Keratinocyte (primary cell): ENCODE measurements at regions not wholly inside any gene's neighbourhood (a gene's known extent, or its start where the extent isn't known, plus 50 kb on each side); places are given as distances from the start of the nearest gene placed in this dataset.

Experiments used
- DNase-seq: peaks from one replicate; pipeline ENCODE4 v3.0.0-alpha.2; 2011; ENCODE audit warnings: low read depth, missing footprints, low spot score
- FAIRE-seq: peaks from 2 replicates; lab custom pipeline; 2011; peaks lifted over from hg19 to GRCh38; lab: Jason Lieb, UNC
- H2AFZ ChIP-seq: 2 replicates; pipeline ENCODE4 v1.6.0; 2012; ENCODE audit warnings: low read length, control low read depth, inconsistent platforms; ENCODE audit not compliant: control insufficient read depth
- H3K27ac ChIP-seq: 2 replicates; pipeline ENCODE4 v1.5.1; 2011; ENCODE audit warnings: low read length; ENCODE audit not compliant: control insufficient read depth, insufficient read depth
- H3K27me3 ChIP-seq: 3 replicates; pipeline ENCODE4 v1.6.0; 2011; ENCODE audit warnings: low read length; ENCODE audit not compliant: control insufficient read depth, insufficient read depth; ENCODE audit errors: extremely low read depth
- H3K36me3 ChIP-seq, 2 experiments: 2 replicates in 1 of 2; 3 replicates in 1 of 2; pipeline ENCODE4 v1.5.1; 2011; ENCODE audit warnings: low read length in 2 of 2, mild to moderate bottlenecking in 1 of 2; ENCODE audit not compliant: control insufficient read depth in 2 of 2, insufficient read depth in 2 of 2; ENCODE audit errors: extremely low read depth in 1 of 2
- H3K4me1 ChIP-seq: 3 replicates; pipeline ENCODE4 v1.5.1; 2011; ENCODE audit warnings: low read length; ENCODE audit not compliant: control insufficient read depth, insufficient read depth; ENCODE audit errors: extremely low read depth
- H3K4me2 ChIP-seq: 3 replicates; pipeline ENCODE4 v1.6.0; 2011; ENCODE audit warnings: low read depth, low read length; ENCODE audit not compliant: control insufficient read depth, insufficient read depth; ENCODE audit errors: extremely low read depth
- H3K4me3 ChIP-seq, 3 experiments: fragments of 200-600 bp in 1 of 3; sonication (generic) in 1 of 3; 2 replicates in 2 of 3; 3 replicates in 1 of 3; pipeline ENCODE4 v1.5.1; 2011 to 2016; ENCODE audit warnings: low read length in 3 of 3, mild to moderate bottlenecking in 3 of 3, control low read depth in 2 of 3, inconsistent platforms in 1 of 3, low read depth in 1 of 3, mixed read lengths in 1 of 3, mixed run types in 1 of 3, moderate library complexity in 1 of 3; ENCODE audit not compliant: control insufficient read depth in 2 of 3, insufficient read depth in 2 of 3; ENCODE audit errors: extremely low read depth in 1 of 3
- H3K79me2 ChIP-seq: 2 replicates; pipeline ENCODE4 v1.6.0; 2012; ENCODE audit warnings: low read length; ENCODE audit not compliant: control insufficient read depth, insufficient read depth
- H3K9ac ChIP-seq: 3 replicates; pipeline ENCODE4 v1.6.0; 2011; ENCODE audit warnings: low read length; ENCODE audit not compliant: control insufficient read depth, insufficient read depth; ENCODE audit errors: extremely low read depth
- H3K9me1 ChIP-seq: 3 replicates; pipeline ENCODE4 v1.6.0; 2011; ENCODE audit warnings: low read length; ENCODE audit not compliant: control insufficient read depth, insufficient read depth; ENCODE audit errors: extremely low read depth
- H3K9me3 ChIP-seq: 2 replicates; pipeline ENCODE4 v1.5.1; 2012; ENCODE audit warnings: low read depth, low read length; ENCODE audit not compliant: control insufficient read depth
- H4K20me1 ChIP-seq: 3 replicates; pipeline ENCODE4 v1.6.0; 2011; ENCODE audit warnings: low read length; ENCODE audit not compliant: control insufficient read depth, insufficient read depth; ENCODE audit errors: extremely low read depth
- EZH2 ChIP-seq: IDR thresholded peaks from one replicate; pipeline ENCODE4 v1.6.1; 2012; ENCODE audit warnings: inconsistent platforms, mild to moderate bottlenecking, low read length, moderate library complexity
- dilution Hi-C: fragments of 300-500 bp; cut with MboI; formaldehyde crosslinking; loops from one replicate; pipeline ENCODE4 v1.7.0; 2020; ENCODE audit warnings: low sequenced_read_pairs; ENCODE audit not compliant: extremely low pct_ligation_motif_present
- TF ChIP-seq, protein P1 (sequence below), 3 experiments: IDR thresholded peaks in 1 of 3; conservative IDR thresholded peaks in 1 of 3; optimal IDR thresholded peaks in 1 of 3; 2 replicates in 2 of 3; 3 replicates in 1 of 3; pipeline versions ENCODE3 to v1.5.1; 2011; ENCODE audit warnings: low read length in 3 of 3, mild to moderate bottlenecking in 3 of 3, moderate library complexity in 2 of 3, control low read depth in 1 of 3, inconsistent platforms in 1 of 3; ENCODE audit not compliant: insufficient read depth in 2 of 3; ENCODE audit errors: extremely low read depth in 1 of 3

DNA sequence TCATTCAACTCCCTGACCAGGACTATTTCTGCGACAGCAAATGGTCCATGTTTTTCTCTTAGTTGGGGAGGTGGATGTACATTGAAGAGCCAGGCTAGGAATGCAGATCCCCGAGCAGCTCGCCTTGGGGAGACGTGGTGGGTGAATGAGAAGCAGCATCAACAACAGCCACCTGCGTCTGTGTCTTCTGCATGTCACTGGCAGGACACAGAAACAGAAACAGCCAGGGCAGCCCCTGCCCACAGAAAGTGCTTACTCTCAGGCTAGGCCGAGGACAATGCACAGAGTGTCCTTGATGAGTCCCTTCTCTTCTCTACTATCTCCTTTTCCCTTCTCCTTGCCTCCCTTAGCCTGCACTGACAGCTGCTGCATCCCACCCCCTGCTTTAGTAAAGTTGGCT lies 541.9 kb upstream of the CADM1 start:
- Histone ChIP-seq H3K4me1 (no peaks in the 10 kb centered on the region), H3K4me3 (no peak overlapping the region), H3K9me1 (no peaks in the 10 kb centered on the region), H3K27ac (no peak overlapping the region), H3K9ac (no peak overlapping the region), H3K27me3 (no peaks in the 10 kb centered on the region), H3K9me3 (no peaks in the 10 kb centered on the region), H3K36me3 (no peaks in the 10 kb centered on the region), H3K4me2 (no peak overlapping the region), H2AFZ (no peak overlapping the region), H3K79me2 (no peaks in the 10 kb centered on the region), H4K20me1 (no peaks in the 10 kb centered on the region)
- DNase-seq (no peak), FAIRE-seq (no peak)
- TF ChIP-seq, protein P1, sequence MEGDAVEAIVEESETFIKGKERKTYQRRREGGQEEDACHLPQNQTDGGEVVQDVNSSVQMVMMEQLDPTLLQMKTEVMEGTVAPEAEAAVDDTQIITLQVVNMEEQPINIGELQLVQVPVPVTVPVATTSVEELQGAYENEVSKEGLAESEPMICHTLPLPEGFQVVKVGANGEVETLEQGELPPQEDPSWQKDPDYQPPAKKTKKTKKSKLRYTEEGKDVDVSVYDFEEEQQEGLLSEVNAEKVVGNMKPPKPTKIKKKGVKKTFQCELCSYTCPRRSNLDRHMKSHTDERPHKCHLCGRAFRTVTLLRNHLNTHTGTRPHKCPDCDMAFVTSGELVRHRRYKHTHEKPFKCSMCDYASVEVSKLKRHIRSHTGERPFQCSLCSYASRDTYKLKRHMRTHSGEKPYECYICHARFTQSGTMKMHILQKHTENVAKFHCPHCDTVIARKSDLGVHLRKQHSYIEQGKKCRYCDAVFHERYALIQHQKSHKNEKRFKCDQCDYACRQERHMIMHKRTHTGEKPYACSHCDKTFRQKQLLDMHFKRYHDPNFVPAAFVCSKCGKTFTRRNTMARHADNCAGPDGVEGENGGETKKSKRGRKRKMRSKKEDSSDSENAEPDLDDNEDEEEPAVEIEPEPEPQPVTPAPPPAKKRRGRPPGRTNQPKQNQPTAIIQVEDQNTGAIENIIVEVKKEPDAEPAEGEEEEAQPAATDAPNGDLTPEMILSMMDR (optimal IDR thresholded peaks at IDR 0.05 in 1 of 3, IDR thresholded peaks at IDR 0.05 in 1 of 3, conservative IDR thresholded peaks at IDR 0.05 in 1 of 3; ENCODE audit: extremely low read depth in 1 of 3, insufficient read depth in 2 of 3, low read length in 3 of 3) = no peak
- no peak for TF ChIP-seq EZH2
- dilution Hi-C loops = no loop called here

DNA sequence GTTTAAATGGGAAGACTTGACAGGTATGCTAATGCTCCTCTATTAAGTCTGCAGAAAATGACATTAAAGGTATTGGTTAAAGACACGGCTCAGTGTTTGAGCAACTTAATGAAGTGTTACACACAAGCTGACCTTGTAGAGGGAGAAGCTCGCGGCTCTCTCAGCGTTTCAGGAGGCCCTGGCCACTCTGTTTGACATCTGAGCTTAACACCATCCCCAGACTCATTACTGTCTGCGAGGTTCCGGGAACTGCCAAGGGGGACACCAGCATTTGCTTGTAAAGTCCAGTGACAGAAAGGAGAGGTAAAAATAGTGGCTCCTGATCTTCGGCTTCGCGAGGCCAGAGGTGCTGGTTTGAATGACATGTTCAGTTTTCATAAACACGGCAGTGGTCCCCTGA lies 540.7 kb upstream of the CADM1 start:
- no peak overlapping the region for H3K9ac ChIP-seq
- H3K27me3 ChIP-seq = no peaks in the 10 kb centered on the region
- FAIRE-seq (no peak), DNase-seq (no peak)
- no peak for TF ChIP-seq EZH2
- TF ChIP-seq, protein P1 (optimal IDR thresholded peaks at IDR 0.05 in 1 of 3, IDR thresholded peaks at IDR 0.05 in 1 of 3, conservative IDR thresholded peaks at IDR 0.05 in 1 of 3; ENCODE audit: extremely low read depth in 1 of 3, insufficient read depth in 2 of 3, low read length in 3 of 3) = no peak
- dilution Hi-C loops = no loop called here
- no peak overlapping the region for H3K4me3 ChIP-seq
- H4K20me1 ChIP-seq = no peaks in the 10 kb centered on the region
- H3K9me1 ChIP-seq = no peaks in the 10 kb centered on the region
- no peak overlapping the region for H3K27ac ChIP-seq
- no peak overlapping the region for H2AFZ ChIP-seq
- H3K4me2 ChIP-seq = no peak overlapping the region
- H3K4me1 ChIP-seq = no peaks in the 10 kb centered on the region
- no peaks in the 10 kb centered on the region for H3K79me2 ChIP-seq
- no peaks in the 10 kb centered on the region for H3K36me3 ChIP-seq
- H3K9me3 ChIP-seq = no peaks in the 10 kb centered on the region
